Lower lobe of right lung (tissue), 2 donors: ENCODE measurements at regions not wholly inside any gene's neighbourhood (a gene's known extent, or its start where the extent isn't known, plus 50 kb on each side); places are given as distances from the start of the nearest gene placed in this dataset.

Experiments
- ATAC-seq, 2 donors: fragments of 200-7000 bp; cut with Tn5 transposase; one replicate each; pipeline ENCODE4 v1.9.1; 2020 to 2022; ENCODE audit warnings: mild to moderate bottlenecking in 2 of 2, moderate library complexity in 2 of 2
- DNase-seq: peaks from one replicate; pipeline ENCODE4 v3.0.0-alpha.2; 2020
- H3K27ac ChIP-seq: fragments of 200-600 bp; one replicate; pipeline ENCODE4 v1.8.0; 2022
- H3K27me3 ChIP-seq: fragments of 200-600 bp; one replicate; pipeline ENCODE4 v1.8.0; 2022; ENCODE audit warnings: low read depth
- H3K36me3 ChIP-seq: fragments of 200-600 bp; one replicate; pipeline ENCODE4 v1.8.0; 2022; ENCODE audit warnings: mild to moderate bottlenecking
- H3K4me1 ChIP-seq: fragments of 200-600 bp; one replicate; pipeline ENCODE4 v1.8.0; 2022
- H3K4me3 ChIP-seq: fragments of 200-600 bp; one replicate; pipeline ENCODE4 v1.8.0; 2022; ENCODE audit warnings: mild to moderate bottlenecking
- H3K9me3 ChIP-seq: fragments of 200-600 bp; one replicate; pipeline ENCODE4 v1.8.0; 2022
- intact Hi-C: fragments of 100-400 bp; cut with DNase I; formaldehyde crosslinking; loops from one replicate; pipeline ENCODE4 v1.11.0; 2022
- TF ChIP-seq, protein P1 (sequence below): fragments of 200-600 bp; IDR thresholded peaks from one replicate; pipeline ENCODE4 v1.8.0; 2022; ENCODE audit warnings: antibody characterized with exemption, mild to moderate bottlenecking
- donor health status: DM: no; HTN: yes; CAD: no; lungs with severe emphysema.

GRCh38 chr10:105656856-105657255, 1015.8 kb downstream of the SORCS3 start:
- DNase-seq (no peak), ATAC-seq (no peak)
- Histone ChIP-seq H3K9me3 (no peaks in the 10 kb centered on the region), H3K36me3 (no peaks in the 10 kb centered on the region), H3K27ac (no peak overlapping the region), H3K4me3 (no peak overlapping the region), H3K27me3 (no peaks in the 10 kb centered on the region), H3K4me1 (no peaks in the 10 kb centered on the region)
- intact Hi-C loops = no loop called here
- TF ChIP-seq, protein P1, sequence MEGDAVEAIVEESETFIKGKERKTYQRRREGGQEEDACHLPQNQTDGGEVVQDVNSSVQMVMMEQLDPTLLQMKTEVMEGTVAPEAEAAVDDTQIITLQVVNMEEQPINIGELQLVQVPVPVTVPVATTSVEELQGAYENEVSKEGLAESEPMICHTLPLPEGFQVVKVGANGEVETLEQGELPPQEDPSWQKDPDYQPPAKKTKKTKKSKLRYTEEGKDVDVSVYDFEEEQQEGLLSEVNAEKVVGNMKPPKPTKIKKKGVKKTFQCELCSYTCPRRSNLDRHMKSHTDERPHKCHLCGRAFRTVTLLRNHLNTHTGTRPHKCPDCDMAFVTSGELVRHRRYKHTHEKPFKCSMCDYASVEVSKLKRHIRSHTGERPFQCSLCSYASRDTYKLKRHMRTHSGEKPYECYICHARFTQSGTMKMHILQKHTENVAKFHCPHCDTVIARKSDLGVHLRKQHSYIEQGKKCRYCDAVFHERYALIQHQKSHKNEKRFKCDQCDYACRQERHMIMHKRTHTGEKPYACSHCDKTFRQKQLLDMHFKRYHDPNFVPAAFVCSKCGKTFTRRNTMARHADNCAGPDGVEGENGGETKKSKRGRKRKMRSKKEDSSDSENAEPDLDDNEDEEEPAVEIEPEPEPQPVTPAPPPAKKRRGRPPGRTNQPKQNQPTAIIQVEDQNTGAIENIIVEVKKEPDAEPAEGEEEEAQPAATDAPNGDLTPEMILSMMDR = no peak

GRCh38 chr10:105650306-105650705, 1009.2 kb downstream of the SORCS3 start:
- H3K4me1 ChIP-seq = no peaks in the 10 kb centered on the region
- H3K27me3 ChIP-seq = no peaks in the 10 kb centered on the region
- intact Hi-C loops = no loop called here
- ATAC-seq (no peak), DNase-seq (no peak)
- no peaks in the 10 kb centered on the region for H3K9me3 ChIP-seq
- no peaks in the 10 kb centered on the region for H3K36me3 ChIP-seq
- no peak overlapping the region for H3K27ac ChIP-seq
- no peak overlapping the region for H3K4me3 ChIP-seq
- TF ChIP-seq, protein P1 = no peak

GRCh38 chr10:105647354-105647753, 1006.3 kb downstream of the SORCS3 start:
- H3K4me1 ChIP-seq = no peaks in the 10 kb centered on the region
- no peak overlapping the region for H3K27ac ChIP-seq
- no peaks in the 10 kb centered on the region for H3K36me3 ChIP-seq
- TF ChIP-seq, protein P1 = no peak
- H3K4me3 ChIP-seq = no peak overlapping the region
- intact Hi-C loops = no loop called here
- H3K9me3 ChIP-seq = no peaks in the 10 kb centered on the region
- ATAC-seq (no peak), DNase-seq (no peak)
- H3K27me3 ChIP-seq = no peaks in the 10 kb centered on the region

GRCh38 chr10:105644978-105645377, 1003.9 kb downstream of the SORCS3 start:
- Histone ChIP-seq H3K4me1 (no peaks in the 10 kb centered on the region), H3K27me3 (no peaks in the 10 kb centered on the region), H3K27ac (no peak overlapping the region), H3K4me3 (no peak overlapping the region), H3K36me3 (no peaks in the 10 kb centered on the region), H3K9me3 (no peaks in the 10 kb centered on the region)
- intact Hi-C loops = no loop called here
- ATAC-seq = no peak
- TF ChIP-seq, protein P1 = no peak
- no peak for DNase-seq

- H3K36me3 ChIP-seq = no peaks in the 10 kb centered on the region
- H3K4me3 ChIP-seq = no peak overlapping the region
- ATAC-seq (no peak), DNase-seq (no peak)
- no peak overlapping the region for H3K27ac ChIP-seq
- no peaks in the 10 kb centered on the region for H3K4me1 ChIP-seq
- TF ChIP-seq, protein P1 = no peak
- no peaks in the 10 kb centered on the region for H3K9me3 ChIP-seq
- intact Hi-C loops = no loop called here
- H3K27me3 ChIP-seq = no peaks in the 10 kb centered on the region
Observed at GRCh38 chr10:105644559-105644958, 1003.5 kb downstream of the SORCS3 start.

- intact Hi-C loops = no loop called here
- no peak for ATAC-seq
- TF ChIP-seq, protein P1 = no peak
Observed at GRCh38 chr10:105644091-105644490, 1003.0 kb downstream of the SORCS3 start.

More at GRCh38 chr10:105644091-105644490, 1003.0 kb downstream of the SORCS3 start:
- Histone ChIP-seq H3K4me3 (no peak overlapping the region), H3K36me3 (no peaks in the 10 kb centered on the region), H3K27me3 (no peaks in the 10 kb centered on the region), H3K27ac (no peak overlapping the region), H3K4me1 (no peaks in the 10 kb centered on the region), H3K9me3 (no peaks in the 10 kb centered on the region)
- DNase-seq = no peak
